ENCODE measurements at regions not wholly inside any gene's neighbourhood (a gene's known extent, or its start where the extent isn't known, plus 50 kb on each side); places are given as distances from the start of the nearest gene placed in this dataset.
A peak's percentile ranks its signal among the peaks of the same experiment; 100 is the strongest.
"Not testable (repeated sequence)": the region's sequence is repeated elsewhere in the genome, so short reads cannot be mapped to it uniquely, and the experiment has no call there.

DNA sequence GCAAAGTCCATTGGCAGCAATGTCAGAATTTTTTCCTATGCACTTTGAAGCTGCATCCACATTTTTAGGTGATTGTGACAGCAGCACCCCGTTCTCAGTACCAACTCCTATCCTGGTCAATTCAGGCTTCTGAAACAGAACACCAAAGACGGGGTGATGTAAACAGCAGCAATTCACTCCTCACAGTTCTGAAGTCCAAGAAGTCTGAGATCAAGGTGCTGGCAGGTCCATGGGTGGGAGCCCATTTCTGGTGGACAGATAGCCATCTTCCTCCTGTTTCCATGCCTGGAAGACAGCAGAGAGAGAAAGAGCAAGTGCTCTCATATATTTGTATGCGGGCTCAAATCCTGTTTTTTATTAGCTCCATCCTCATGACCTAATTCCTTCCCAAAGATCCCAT lies 471.2 kb downstream of the BRD1 start:
- no peak for DNase-seq

DNA sequence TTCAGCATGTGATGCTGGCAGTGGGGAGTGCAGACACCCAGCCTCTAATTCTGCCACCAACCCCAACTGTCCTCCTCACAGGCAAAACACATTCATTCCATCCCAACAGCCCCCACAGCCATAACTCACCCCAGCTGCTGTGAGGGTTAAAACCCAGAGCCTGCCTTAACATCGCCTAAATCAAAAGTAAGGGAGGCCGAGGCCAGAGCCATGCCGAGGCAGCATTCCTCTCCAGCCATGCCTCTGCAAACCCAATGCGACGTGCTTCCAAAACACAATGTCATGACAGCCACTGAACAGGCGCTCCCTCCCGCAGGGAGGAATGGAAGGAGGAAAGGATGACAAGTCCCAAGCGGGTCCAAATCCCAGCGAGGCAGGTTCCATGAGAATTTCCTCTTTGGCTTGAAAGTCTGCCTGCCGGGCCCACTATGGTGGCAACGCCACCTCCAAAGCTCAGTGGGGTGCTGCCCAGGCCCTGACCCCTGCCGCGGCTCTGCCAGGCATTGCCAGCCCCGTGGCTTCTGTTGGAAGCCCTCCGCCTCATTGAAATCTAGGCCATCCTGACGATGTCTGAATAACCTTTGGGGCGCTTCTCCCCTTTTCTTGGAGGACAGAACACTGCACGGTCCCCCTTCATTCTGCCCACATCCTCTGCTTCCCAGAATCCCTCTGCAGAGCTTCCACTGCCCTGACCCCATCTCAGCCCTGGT lies 472.3 kb downstream of the BRD1 start:
- DNase-seq = no peak

DNA sequence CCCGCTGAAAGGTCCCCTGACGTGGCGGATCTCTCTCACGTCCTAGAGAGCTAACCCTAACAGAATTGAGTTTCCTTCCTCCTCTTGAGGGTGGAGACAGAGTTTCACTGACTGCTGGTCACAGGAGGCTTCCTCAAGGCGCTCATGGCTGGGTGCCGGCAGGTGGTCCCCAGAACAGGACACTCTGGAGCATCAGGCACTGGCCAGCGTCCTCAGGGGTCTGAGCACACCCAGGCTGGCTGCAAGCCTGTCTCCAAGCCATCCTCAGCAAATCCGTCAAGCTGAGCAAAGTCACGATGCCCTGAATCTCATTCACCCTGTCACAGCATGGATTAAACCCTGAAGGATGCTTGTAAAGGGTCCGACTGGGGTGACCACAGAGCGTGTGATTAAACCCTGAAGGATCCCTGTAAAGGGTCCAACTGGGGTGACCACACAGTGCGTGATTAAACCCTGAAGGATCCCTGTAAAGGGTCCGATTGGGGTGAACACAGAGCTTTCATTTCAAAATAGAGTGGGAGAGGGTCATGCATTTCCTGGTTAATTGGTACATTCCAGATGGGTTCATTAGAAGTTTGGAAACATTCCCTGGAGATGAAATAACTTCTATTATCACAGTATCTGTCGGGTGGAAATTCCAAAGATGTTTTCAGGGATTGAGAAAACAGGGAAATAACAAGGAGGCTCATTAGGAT lies 473.0 kb downstream of the BRD1 start:
- DNase-seq = peak; percentile 9

DNA sequence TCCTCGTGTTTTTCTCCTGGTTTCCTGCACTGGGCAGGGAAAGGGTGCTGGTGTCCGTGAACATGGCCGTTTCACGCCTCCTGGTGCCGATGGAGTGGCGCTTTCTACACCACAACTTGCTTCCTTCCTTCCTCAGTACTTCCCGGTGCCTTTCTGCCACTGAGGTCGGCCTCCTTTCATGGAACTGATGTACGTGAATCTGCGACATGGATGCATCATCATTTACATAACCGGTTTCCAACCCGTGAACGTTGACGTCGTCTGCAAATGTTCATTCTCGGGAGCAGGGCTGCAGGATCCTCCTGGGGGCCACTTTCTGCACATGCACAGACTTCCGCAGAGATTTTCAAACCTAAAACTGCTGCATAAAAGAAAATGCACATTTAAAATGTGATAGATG lies 474.4 kb downstream of the BRD1 start:
- no peak for DNase-seq

DNA sequence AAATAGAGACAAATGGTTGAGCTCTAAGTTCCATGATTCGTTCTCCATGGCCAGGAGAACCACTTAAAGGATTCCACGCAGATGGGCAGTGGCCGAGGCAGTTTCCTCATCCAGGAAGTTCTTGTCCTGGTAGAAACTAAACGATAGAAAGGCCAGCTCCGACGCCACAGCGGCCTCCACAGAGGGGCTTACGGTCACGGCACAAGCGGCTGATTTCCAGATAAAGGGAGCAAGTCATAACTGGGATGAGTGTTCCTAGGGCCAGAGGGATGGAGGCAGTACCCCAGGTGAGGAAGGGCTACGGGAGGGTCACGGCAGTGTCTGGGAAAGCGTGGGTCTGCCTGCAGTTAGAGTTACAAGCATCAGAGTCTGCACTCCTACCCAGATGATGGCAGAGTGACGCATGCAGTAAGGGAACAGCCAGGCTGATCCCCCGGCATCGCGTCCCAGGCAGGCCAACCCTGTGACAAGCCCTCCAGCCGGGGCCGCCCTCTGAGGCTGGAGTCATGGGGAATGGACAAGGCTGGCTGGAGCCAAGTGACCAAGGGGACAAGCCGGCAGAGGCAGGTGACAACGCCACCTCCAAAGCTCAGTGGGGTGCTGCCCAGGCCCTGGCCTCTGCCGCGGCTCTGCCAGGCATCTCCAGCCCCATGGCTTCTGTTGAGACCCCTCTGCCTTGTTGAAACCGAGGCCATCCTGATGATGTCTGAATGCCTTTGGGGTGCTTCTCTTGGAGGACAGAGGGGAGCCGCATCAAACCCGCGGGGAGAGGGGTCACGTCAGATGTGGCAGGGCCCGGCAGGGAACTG lies 475.1 kb downstream of the BRD1 start:
- DNase-seq = no peak

DNA sequence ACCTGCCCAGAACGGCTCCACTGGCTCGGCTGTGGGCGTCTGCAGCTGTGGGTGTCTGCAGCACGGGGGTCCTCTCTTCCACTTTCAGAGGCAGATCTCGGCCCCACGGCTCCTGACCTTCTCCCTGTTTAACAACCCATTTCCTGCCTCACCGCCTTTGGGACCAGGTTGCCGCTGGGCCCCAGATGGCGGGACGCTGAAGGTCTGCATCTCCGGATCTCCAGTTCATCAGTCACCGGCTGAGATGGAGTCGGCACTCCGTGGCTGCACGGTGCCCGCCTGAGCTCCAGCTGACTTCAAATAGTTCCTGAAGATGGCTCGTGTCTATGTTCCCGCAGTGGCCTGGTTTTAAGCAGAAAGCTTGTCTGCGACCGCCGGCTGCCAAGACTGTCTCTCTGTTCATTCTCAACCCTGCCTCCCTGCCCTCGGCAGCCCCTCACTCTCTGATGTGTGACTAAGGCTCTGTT lies 475.9 kb downstream of the BRD1 start:
- no peak for DNase-seq

DNA sequence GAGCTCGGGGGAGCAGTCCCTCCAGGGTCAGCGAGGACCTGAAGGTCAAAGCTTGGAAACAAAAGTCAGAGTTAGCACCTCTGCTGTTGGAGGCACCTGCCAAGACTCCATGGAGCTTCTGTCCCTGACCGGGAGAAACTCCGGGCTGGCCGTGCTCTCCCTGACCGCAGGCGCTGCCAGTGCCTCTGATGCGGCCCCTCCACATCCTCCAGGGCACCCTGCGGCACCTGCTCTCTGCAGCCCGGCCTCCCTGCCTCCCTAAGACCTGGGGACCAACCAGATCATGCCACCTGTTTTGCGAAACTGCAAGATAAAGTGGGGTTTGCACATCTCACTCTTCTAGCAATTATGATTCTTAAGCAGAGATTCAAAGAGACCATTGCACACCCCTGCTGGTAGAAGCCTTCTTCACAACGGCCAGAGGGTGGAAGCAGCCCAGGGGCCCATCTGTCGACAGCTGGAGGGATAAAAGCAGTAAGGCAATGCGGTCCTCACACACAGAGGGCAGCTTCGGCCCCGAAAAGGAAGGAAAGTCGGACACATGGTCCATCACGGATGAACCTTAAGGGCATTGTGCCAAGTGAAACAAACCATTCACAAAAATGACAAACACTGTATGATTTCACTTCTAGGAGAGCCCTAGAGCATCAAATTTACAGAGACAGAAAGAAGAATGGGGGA lies 477.1 kb downstream of the BRD1 start:
- no peak for DNase-seq

DNA sequence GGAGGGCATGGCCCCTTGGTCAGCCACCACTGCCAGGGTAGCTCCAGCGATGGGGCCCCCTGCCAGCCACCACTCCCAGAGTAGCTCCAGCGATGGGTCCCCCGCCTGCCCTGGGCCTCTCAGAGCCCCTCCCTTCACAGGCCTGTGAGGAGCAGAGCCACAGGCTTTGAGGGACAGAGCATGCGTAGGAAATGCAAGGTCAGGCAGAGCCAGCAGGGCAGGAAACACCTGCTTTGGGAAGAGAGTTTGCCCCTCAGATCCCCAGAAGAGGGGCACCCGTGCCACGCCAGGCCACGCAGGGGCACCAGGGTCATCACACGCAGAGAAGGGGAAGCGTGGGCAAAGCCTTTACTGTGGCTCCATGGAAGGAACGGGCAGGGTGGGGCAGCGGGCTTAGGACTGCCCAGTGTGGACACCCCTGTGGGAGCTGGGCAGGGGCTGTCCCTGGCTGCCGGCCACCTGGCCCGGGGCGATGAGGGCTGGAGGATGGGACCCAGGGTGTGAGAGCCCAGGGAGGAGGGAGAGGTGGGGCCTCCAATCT lies 477.8 kb downstream of the BRD1 start:
- DNase-seq = no peak

DNA sequence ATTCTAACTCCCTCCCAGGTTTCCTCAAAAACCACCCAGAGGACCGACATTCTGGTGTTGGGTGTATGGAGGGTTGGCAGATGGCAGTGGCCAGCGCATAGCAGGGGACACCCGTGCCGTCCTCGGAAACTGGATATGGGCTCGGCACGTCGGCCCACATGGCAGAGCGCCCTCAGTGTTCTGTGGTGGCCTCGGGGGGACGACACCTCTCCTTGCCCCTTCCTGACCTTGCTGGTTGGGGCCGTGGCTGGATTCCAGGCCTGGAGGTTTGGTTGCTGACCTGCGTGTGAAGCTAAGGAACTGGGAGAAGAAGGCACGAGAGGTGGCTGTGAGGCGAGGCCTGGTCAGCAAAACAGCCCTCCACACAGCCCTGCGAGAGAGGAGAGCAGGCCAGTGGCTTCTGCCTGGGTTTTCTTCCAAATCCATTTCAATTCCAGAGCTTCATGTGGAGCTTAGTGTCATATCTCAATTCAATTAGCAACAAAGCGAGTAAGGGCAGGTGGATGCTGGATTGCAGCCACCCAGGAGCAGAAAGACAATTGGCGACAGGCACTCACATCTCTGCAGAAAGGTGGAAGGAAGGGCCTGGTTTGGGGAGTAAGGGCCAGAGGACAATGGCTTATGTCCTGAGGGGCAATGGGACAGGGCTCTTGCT lies 478.4 kb downstream of the BRD1 start:
- no peak for DNase-seq

DNA sequence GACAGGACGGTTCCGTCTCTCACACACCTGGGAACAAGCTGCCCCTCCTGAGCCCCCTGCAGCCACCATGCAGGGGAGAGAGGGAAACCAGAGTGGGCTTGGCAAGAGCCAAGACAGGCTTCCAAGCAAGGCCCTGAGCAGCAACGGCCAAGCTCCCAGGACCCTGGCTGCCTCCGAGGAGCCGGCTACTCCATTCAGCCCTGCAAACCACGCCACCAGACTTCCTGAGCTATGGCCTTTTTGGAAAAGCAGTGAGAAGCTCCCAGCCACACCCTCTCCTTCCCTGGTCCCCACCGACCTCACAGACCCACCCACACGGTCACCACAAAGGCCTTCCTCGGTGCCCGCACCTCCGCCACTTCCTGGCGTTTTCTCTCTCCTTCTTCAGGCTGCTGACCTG lies 479.0 kb downstream of the BRD1 start:
- DNase-seq = no peak

DNA sequence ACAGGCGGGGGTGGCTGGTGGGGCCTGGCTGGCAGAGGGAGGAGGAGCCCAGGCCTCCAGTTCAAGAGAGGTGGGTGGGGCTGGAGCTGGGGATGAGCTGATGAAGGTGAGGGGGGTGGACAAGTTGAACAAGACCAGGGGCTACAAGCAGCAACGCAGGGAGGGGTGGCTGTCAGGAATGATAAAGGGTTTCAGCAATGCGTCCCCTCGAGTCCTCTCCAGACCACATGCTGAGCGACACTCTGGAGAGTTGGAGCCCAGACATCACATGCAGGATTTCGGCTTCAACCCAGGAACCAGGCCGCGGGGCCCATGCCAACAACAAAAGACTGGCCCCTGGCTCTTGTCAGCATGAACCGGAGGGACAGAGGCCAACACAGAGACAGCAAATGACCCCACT lies 480.3 kb downstream of the BRD1 start:
- DNase-seq = no peak

DNA sequence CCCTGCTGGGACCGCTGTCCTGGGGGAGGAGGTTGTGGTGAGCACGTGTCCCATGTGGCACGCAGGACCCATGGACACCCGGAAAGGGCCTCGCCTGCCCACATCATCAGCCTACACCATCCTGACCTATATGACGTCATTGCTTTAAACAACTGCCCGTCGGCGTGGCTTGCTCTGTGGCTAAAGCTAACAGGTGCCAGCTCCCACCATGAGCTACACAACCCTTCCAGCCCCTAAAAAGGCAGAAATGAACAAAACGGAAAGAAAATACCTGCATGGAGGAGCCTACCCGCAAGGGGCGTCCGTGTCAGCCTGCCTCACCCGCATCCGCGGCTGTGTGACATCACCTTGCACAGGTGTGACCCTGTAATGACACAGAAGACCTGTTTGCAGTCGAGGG lies 481.8 kb downstream of the BRD1 start:
- no peak for DNase-seq

DNA sequence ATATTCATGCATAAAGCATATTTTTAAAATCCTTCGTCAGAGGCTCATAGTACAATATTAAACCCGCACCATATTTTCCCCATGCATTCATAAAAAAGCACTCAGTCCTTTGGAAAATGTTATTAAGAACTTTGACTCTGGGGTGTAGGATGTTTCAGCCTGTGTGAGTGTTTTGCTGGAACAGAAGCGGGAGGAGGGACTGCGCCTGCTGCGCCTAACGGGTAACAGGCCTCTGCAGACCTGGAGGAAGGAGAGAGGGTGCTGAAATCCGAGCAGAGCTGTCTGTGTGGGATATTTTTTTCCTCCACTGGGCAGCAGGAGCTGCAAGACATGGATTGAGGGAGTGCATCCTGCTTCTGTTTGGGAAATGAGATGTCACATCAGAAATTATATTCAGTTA lies 483.0 kb downstream of the BRD1 start:
- no peak for DNase-seq

DNA sequence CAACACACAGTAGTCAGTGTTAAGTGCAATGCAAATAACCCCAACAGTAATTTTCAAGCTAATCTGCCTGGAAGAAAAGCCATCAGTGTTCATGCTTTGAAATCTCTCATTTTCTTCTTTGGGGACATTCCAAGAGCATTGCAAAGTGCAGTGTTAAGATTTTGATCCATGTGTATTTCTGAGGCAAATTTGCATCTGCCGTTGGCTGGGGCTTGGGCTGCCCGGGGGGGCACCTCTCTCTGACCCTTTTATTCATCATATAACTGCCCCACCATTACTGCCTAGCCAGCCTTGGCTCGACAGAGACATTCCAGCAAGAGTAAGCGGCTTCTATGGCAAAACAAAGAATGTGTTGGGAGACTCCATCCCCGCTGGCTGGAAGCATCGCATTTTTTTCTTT lies 483.5 kb downstream of the BRD1 start:
- no peak for DNase-seq

DNA sequence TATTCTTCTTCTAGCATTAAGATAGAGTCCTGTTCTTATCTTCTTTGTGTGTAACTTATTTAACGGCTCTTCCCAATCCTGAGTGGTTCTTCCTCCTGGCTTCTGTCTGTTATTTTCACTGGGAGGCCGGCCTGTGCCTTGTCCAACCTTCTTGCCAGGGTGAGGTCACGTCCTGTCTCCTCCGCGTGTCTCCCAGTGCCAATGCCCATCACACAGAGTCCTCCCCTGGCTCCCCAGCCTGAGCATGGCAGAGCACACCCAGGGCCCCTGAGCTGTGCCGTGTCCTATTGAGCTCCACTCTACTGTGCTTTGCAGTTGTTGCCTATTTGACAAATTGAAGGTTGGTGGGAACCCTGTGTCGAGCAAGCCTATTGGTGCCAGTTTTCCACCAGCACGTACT lies 487.3 kb downstream of the BRD1 start:
- DNase-seq = no peak

DNA sequence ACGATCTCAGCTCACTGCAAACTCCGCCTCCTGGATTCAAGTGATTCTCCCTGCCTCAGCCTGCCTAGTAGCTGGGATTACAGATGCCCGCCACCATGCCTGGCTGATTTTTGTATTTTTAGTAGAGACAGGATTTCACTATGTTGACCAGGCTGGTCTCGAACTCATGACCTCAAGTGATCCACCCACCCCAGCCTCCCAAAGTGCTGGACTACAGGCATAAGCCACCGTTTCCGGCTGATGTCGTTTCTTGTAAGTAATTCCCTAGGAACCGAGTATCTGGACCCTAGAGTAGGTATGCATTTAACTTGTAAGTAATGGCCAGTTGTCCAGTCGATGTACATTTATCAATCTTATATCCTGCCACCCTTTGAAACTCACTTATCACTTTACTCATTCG lies 491.2 kb downstream of the BRD1 start:
- not testable (repeated sequence) for DNase-seq

DNA sequence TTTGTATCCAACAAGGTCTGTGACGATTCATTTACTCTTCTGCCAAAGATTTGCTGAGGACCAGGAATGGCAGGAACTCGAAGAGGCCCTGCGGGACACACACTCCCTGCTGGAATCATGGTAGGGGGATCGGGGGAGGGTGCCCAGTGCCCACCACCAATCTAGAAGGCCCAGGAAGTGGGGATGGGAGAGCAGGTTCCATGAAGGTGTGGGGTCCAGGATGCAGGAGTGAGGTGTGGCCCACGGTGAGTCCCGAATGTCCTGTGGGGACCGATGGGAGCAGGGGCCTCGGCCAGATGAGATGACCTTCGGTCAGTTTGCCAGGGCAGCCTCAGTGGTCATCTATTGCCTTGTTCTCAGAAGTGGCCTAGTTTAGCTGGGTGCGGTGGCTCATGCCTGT lies 492.7 kb downstream of the BRD1 start:
- no peak for DNase-seq

DNA sequence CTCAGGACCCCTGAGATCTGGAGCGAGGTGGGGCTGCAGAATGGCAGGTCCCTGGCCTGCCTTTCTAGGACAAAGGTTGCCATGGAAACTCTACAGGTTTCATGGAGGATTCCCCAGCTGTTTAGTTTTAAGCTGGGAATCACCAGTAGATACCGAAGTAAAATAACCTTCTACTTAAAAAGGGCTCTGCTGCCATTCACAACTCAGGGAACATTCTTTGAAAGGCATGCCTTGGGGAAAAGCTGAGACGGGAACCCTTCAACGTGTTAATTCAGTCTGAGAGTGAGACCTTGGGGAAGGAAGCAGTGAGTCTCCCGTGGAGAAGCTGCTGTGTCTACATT lies 493.3 kb downstream of the BRD1 start:
- no peak for DNase-seq

DNA sequence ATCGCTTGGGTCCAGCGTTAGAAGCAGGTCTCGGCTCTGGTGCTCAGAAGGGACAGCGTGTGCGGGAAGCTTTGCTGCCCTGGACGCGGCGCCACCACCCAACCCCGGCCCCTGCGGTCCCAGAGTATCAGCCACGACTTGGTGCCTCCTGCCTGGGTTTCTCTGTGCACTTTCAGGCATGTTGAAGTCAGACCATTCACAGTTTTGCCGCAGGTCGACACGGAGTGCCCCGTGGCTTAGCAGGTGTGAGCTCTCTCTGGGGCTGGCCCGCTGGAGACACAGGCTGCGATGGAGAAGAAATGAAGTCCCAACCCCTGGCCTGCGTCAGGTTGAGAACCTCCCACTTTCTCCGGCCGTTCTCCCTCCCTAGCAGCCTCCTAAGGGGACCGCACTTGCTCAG lies 494.5 kb downstream of the BRD1 start:
- DNase-seq = no peak

DNA sequence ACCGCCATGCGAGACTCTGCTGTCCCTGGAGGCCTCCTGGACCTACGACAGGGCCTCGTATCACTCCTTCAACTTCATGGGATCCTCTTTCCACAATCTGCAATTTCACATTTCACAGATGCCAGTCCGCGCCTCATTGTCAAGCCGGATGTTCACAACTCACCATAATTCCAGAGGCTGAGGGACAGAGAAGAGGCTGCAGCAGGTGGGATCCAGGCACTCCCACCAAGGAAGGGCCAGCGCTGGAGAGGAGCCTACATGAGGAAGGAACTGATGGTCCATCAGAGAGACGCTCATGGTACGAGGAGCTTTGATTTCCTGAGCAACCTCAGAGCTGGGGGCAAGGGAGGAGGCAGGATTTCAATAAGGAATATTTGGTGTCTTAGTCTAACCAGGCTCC lies 495.0 kb downstream of the BRD1 start:
- no peak for DNase-seq

DNA sequence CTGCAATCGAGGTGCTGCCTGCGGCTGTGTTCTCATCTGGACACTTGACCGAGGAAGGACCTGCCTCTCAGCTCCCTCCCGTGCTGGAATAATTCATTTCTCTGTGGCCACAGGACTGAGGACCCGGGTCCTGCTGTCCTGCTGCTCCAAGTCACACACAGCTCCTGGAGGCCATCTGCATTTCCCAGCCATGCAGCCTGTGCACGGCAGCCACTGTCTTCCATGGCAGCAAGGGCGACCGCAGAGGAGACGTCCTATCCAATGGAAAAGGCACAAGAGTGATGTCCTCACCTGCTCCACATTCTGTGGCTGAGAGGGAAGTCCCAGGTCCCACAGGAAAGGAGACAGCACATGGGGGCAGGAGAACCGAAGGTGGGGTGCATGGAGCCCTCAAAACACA lies 495.8 kb downstream of the BRD1 start:
- DNase-seq = no peak

DNA sequence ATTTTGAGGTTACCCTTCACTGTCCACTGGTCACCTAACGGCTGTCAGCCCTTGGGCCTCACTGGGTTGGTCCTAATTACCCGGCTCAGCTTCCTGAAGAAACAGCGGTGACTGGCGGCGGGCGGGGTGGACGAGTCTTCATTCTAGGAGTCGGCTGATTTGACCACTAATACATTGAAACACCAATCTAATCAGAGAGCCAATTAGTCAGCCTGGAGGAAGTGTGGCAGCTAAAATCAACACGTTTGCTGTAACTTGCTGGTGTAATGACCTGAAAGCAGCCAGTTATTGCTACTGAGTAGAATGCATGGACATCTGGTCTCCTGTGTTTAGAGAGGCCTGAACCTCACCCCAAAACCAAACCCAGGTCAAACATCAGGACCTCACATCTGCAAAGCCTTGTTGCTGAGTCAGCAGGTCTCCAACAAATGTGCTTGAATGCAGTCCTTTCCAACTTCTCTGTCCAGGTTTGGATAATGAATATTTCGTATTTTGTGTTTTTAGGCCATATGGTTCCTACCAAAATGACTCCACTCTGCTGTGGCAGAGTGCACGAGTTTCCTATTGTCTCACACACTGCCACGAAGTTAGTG lies 496.4 kb downstream of the BRD1 start:
- no peak for DNase-seq
